SKM-1 treated with dmso at 0.1 percent for 144 hours (cell line): ENCODE measurements at regions not wholly inside any gene's neighbourhood (a gene's known extent, or its start where the extent isn't known, plus 50 kb on each side); places are given as distances from the start of the nearest gene placed in this dataset.
A peak's percentile ranks its signal among the peaks of the same experiment; 100 is the strongest.
"Not testable (repeated sequence)": the region's sequence is repeated elsewhere in the genome, so short reads cannot be mapped to it uniquely, and the experiment has no call there.

Experiments used
- DNase-seq: peaks from one replicate; lab custom pipeline; 2025; ENCODE audit not compliant: unreplicated experiment; lab: John Stamatoyannopoulos, UW

DNA sequence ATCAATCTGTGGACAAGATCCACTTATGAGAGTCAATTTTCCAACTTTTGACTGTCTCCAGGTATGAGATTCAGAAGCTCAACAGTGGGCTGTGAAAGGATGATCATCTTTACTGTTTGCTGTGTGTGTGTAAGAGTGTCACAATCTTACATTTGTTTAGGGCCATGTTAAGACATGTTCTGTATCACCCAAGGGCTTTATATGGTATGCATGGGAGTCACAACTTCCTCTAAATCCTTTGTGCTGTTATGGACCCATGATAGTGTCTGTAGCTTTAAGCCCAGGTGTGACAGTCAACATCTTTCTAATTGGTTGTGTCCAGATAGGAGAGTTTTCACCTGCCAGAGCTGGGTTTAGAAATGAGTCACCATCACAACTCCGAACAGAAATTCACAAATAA lies 70.2 kb downstream of the ZNF726 start:
- not testable (repeated sequence) for DNase-seq

DNA sequence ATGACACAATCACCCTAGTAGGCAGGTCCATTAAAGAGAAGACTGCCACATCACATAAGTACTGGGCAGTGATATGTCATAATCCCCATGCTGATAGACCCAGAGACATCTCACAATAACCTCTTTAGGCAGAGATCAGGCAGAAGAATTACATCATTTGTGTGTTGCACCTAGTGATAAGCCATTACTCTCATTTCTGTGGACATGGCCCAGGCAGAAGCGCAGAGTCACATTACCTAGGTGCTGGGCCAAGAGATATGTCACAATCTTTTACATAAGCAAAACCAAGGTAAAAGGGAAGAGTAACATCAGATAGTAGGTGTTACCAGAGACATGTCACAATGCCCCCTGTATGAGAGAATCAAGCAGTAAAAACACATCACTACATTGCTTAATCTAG lies 71.9 kb downstream of the ZNF726 start:
- DNase-seq: no peak

DNA sequence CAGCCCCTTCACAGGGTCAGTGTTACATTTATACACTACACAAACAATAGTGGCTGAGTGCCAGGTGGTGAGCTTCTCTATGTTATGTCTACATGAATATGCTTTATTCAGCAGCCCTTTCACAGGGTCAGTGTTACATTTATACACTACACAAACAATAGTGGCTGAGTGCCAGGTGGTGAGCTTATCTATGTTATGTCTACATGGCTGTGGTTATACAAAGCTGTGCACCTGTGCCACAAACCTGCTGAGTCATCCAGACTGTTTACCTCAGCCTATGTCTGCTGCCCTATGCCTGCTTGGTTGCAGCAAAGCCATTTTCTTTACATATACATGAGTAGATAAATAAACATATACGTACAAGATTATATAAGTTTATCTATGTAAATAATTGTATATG lies 76.5 kb downstream of the ZNF726 start:
- no peak for DNase-seq

DNA sequence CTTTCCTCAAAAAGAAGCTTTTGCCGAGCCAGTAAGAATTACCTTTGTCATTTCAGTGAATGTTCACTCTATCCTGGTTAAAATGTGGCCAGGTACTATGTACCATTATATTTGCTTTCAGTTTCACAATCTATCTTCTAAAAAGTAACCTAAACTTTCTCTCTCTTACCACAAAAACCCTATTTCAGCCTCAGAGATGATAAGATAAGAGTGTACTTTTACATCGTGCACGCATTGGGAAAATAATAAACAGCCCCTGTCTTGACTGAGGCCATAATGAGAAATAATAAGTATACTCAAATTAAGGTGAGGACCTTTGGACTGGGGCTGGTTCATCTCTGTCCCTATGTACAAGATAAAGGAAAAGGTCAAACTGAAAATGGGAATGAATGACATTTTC lies 77.7 kb downstream of the ZNF726 start:
- DNase-seq: no peak

DNA sequence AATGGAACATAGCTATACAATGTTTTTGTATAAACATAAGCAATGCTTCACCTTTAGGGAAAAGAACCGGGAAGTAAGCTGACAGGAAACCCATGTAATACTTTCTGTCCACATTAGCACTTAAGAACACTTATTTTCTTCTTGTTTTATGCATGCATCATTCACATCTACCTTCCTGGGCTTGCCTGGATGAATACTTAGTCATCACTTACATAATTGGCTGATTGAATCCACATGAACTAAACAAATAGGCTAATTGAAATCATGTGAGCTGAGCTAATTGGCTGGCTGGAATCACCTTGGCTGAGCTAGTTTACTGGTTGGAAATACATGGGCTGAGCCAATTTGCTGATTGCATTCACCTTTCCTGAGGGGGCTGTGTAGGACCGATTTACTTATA lies 78.8 kb downstream of the ZNF726 start:
- no peak for DNase-seq

DNA sequence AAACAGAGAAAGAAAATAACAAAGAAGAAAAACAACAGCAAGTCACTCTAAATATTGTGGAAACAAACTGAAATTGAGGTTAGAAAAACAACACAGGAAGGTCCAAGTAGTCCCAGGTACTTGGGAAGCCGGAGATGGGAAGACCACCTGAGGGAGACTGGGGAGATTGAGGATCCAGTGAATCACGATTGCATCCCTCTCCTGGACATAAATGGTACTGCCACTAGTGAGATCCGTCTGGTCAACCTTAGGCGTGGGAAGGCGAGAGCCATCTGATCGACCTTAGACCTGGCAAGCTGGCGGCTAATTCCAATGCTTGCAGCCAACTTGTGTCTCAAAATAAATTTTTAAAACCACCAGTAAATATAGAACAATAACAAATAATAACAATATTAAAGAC lies 81.9 kb downstream of the ZNF726 start:
- no peak for DNase-seq

DNA sequence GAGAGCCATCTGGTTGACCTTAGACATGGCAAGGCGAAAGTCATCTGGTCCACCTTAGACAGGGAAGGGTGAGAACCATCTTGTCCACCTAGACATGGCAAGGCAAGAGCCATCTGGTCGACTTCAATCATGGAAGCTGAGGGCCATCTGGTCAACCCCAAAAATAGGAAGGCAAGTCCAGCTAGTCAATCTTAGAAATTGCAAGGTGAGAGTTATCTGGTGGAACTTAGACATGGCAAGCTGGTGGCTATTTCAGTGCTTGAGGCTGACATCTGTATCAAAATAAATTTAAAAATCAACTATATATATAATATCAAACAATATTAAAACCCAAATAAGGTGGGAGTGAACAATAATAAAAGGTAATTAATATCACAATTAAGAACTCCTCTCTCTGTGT lies 83.9 kb downstream of the ZNF726 start:
- DNase-seq: no peak

DNA sequence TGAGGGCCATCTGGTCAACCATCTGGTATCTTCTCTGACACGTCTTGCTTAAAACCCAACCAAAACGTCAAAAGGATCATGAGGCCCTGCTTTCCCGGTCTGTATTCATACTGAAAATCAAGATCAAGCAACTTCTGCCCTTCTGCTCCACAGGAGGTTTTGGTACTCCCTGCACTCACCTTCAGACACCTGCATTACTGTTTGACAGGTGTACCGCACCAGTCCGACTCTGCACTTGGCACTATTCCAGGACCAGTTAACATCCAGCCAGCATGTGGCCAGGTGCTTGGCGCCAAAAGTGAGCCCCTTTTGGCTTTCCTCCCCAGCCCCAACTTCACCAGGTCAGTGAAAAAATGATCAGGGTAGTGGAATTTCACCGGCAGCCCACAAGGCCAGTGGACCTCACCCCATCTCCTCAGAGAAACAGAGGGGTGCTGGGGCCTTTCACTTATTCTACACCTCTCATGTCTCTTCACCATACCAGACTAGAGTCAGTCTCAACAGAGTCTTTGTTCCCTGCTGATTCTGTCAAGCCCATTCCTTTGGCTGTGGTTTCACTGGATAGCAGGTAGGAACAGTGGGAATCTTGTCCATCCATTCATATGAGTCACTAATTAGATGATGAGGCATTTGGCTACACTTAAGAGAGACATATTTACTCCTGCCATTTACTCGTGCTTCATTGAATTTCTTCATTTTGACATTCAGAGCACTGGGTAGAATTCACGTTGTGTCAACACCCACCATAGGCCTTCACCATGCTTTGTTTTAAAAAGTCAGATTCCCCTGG lies 85.3 kb downstream of the ZNF726 start:
- no peak for DNase-seq

DNA sequence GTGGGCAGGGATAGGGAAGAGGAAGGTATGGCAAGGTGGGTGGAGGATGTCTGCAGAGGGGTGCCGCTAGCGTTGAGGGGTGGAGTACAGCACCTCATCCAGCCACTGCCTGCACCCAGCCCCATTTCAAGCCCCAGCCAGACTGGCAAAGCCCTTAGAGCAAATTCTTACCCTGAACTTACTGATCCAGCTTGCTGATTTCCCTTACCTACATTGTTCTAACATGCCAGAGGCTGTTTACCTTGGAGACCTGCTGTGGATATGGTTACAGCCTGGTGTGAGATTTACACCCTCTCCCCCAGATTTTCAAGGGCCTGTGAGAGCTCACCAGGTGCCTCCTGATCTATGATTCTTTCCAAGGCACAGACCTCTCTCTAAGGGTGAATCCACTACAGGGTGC lies 86.0 kb downstream of the ZNF726 start:
- no peak for DNase-seq

DNA sequence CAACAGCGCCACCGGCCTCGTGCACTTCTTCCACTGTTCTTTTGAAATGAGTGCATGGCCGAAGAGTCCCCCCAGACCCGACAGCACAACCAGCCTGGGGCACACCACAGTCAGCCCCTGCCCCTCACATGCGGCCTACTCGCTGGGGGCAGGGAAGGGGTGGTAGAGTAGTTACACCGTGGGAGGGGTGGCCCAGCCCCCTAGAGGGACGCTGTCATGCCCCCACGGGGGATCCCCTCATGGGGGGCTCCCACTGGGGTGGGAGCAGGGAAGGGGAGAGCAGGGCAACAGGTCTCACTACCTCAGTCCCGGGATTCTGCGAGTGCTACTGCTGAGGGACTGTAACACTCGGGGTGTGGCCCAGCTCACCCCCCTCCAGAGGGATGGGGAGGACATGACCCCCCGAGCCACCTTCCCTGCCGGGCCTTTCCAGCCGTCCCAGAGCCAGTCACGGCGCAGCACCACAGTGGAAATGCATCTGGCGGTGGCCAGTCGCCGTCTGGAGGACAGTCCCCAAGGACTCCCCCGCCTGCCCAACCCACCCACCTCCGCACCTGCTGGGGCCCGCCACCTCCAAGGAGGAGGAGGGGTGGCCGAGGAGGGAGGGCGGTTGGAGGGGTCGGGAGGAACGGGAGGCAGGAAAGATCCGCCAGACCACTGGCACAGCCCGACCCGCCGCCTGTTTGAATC lies 84.6 kb upstream of the ZNF254 start:
- DNase-seq: no peak

DNA sequence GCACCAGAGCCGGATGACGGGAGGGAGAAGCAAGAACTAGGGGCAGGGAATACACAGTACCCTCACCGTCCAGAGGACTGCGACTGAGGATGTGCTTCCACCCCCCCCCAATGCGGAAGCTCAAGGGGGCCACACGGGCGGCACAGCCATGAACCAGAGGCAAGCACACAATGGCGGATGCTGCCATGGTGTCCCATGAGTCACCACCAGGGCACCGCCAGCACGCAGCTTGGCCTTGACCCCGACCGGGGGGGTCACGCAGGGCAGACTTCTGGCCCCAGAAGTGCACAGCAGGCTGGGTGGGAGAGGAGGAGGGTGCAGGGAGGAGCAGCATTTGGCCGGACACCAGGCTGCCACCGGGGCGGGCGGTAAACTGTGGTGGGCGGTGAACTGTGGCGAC lies 83.5 kb upstream of the ZNF254 start:
- DNase-seq: no peak

DNA sequence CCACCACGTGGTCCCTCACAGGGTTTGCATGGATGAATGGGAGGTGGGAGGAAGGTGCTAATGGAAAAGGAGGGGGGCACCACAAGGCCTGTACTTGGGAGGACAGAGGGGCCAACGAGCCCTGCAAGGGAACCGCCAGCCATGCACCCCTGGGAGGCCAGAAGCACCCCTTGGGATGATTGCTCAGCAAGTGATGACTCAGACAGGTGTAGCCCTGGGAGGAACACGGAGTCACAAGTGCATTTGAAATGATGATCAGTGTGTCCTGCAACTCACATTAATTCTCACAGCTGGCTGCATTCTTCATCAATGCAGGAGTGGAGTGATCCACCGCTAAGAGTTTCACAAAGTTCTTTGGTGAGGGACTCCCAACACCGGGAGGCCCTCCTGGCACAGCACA lies 82.8 kb upstream of the ZNF254 start:
- no peak for DNase-seq

DNA sequence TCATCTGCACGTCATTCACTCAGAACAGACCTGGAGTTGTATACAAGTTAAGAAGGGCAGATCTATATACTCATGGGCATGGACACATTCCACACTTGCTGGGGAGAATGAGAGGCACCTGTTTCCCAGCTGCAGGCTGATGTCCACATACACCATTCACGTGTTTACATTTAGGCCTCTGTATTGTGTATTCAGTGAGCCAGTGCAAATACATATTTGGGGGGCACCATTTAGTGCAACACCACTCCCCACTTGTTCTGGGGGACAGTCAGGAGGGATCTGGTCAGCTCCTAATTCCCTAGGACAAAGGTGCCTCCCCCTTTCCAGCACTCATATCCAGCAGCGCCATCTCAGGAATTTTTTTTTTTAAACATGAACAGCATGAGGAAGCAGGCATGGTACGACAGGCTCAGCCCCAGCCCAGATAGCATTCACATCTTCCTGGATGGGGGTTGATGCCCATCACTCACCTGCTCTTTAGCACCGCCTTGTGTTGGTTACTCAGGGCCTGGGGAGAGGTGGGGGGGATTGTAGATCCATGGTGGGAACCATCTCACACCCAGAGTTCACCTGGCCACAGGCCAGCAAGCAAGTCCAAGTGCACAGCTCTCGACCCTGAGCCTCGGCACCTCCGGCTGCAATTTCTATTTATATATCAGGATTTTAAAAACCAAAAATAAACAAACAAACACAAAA lies 56.9 kb upstream of the ZNF254 start:
- no peak for DNase-seq

DNA sequence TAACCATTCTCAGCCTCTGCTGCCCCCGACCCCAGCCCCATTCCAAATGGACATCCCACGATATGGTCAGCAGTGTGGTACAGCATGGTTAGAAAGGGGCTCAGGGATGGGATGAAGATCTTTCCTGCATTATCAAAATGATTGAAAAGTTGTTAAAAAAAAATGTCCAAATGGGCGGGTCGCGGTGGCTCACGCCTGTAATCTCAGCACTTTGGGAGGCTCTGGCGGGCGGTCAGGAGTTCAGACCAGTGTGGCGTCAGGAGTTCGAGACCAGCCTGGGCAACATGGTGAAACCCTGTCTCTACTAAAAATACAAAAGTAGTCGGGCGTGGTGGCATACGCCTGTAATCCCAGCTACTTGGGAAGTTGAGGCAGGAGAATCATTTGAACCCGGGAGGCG lies 54.3 kb upstream of the ZNF254 start:
- no peak for DNase-seq

DNA sequence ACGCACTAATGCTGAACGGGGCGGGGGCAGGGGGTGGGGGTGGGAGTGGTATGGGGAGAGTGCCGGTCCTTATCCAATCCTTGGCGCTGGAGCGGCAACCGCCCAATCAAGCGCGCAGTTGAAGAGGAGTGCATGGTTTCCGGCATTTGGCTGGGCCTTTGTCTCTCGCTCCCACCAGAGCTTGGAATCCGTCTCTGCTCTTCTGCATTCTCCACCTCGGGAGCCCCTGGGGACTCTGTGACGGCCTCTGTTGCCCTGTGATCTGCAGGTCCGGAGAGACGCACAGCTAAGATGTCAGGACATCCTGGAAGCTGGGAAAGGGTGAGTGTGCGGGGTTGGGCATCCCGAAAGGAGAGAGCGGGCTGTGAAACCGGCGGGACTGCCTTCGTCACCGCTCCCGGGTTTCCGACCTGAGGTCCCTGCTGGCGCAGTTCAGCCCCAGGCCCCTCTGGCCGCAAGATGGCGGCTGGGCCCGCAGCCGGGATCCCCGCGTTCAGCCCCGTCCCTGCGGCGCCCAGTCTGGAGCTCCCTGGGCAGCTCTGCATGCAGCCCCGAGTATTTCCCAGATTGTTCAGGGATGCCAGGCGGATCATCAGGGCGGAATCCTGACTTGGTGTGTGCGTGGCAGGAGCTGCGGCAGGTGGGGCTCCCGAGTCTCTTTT lies 53.6 kb upstream of the ZNF254 start:
- DNase-seq: peak; percentile 83

DNA sequence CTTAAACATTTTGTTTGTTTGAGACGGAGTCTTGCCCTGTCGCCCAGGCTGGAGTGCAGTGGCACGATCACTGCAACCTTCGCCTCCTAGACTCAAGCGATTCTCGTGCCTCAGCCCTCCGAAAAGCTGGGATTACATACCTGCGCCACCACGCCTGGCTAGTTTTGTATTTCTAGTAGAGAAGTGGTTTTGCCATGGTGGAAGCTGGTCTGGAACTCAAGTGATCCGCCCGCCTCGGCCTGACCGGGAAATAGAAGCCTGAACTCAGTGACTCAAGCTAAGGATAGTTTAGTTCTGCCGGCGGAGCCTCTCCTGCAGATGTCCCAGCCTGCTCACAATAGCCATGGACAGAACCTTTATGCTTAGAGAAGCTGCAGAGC lies 53.0 kb upstream of the ZNF254 start:
- DNase-seq: no peak

DNA sequence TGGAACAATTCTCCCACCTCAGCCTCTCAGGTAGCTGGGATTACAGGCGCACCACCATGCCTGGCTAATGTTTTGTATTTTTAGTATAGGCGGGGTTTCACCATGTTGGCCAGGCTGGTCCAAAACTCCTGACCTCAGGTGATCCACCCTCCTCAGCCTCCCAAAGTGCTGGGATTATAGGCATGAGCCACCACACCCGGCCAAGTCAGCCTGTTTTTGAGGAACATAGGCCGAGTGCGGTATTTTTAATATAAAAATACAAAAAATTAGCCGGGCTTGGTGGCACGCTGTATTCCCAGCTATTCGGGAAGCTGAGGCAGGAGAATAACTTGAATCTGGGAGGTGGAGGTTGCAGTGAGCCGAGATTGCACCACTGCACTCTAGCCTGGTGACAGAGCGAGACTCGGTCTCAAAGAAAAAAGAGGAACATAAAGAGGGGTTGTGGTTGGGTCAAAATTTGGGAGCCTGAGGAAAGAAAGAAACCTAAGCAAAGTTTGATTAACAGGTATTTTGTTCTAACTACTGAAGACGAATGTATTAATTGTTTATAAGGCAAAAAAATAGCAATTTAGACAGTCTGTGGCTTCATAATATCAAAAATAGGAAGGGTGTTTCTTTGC lies 51.6 kb upstream of the ZNF254 start:
- peak; percentile 48 for DNase-seq
